C4-2B (cell line): ENCODE measurements at regions not wholly inside any gene's neighbourhood (a gene's known extent, or its start where the extent isn't known, plus 50 kb on each side); places are given as distances from the start of the nearest gene placed in this dataset.

ENCODE experiments used
- H3K27ac ChIP-seq: fragments of 450-650 bp; 2 replicates; pipeline ENCODE4 v1.5.1; 2017
- CTCF ChIP-seq: fragments of 450-650 bp; conservative IDR thresholded peaks from 2 replicates; pipeline ENCODE4 v1.5.1; 2017; ENCODE audit warnings: mild to moderate bottlenecking
- ZFX ChIP-seq: fragments of 450-650 bp; IDR thresholded peaks from 2 replicates; pipeline ENCODE4 v1.6.1; 2017

- TF ChIP-seq ZFX (no peak), CTCF (no peak)
- H3K27ac ChIP-seq = no peak overlapping the region
These were observed 1956.8 kb upstream of the PCDH10 start for GRCh38 chr4:131192318-131192717.

GRCh38 chr4:131207589-131207988 lies 1941.5 kb upstream of the PCDH10 start:
- no peak overlapping the region for H3K27ac ChIP-seq
- TF ChIP-seq CTCF (no peak), ZFX (no peak)

GRCh38 chr4:131248314-131248713 lies 1900.8 kb upstream of the PCDH10 start:
- TF ChIP-seq CTCF (no peak), ZFX (no peak)
- no peak overlapping the region for H3K27ac ChIP-seq

- no peak overlapping the region for H3K27ac ChIP-seq
- no peak for TF ChIP-seq ZFX
- TF ChIP-seq CTCF = no peak
These were observed 1897.8 kb upstream of the PCDH10 start for GRCh38 chr4:131251321-131251720.

GRCh38 chr4:131257241-131257640 lies 1891.9 kb upstream of the PCDH10 start:
- no peak overlapping the region for H3K27ac ChIP-seq
- no peak for TF ChIP-seq CTCF
- TF ChIP-seq ZFX = no peak

GRCh38 chr4:131258361-131258760 lies 1890.7 kb upstream of the PCDH10 start:
- no peak overlapping the region for H3K27ac ChIP-seq
- TF ChIP-seq ZFX (no peak), CTCF (no peak)

- TF ChIP-seq CTCF (no peak), ZFX (no peak)
- no peak overlapping the region for H3K27ac ChIP-seq
These were observed 1860.7 kb upstream of the PCDH10 start for GRCh38 chr4:131288441-131288840.
